ENCODE measurements at regions not wholly inside any gene's neighbourhood (a gene's known extent, or its start where the extent isn't known, plus 50 kb on each side); places are given as distances from the start of the nearest gene placed in this dataset.

- TF ChIP-seq POLR2A (IDR thresholded peaks at IDR 0.05), result no peak
- TF ChIP-seq CTCF (IDR thresholded peaks at IDR 0.05), result no peak
Observed at GRCh38 chr1:112262316-112262715, 133.7 kb upstream of the CTTNBP2NL start.

All from prostate gland (tissue), 2 donors.